ENCODE measurements at regions not wholly inside any gene's neighbourhood (a gene's known extent, or its start where the extent isn't known, plus 50 kb on each side); places are given as distances from the start of the nearest gene placed in this dataset.

GRCh38 chr5:6976971-6977370 is 263.7 kb downstream of the TENT4A start:
- DNase-seq (ENCODE audit: low spot score): no peak
- Histone ChIP-seq H3K9me3 (no peaks in the 10 kb centered on the region), H3K27me3 (replicated peaks; ENCODE audit: insufficient read depth) (no peaks in the 10 kb centered on the region), H3K4me1 (replicated peaks) (no peaks in the 10 kb centered on the region), H3K27ac (no peak overlapping the region), H3K36me3 (no peaks in the 10 kb centered on the region), H3K4me3 (no peak overlapping the region)
- WGBS: 64% methylated on average over 2 of the region's 2 CpGs
- intact Hi-C loops (cut with DNase I): no loop called here
- TF ChIP-seq POLR2AphosphoS5 (IDR thresholded peaks at IDR 0.05) (no peak), CTCF (IDR thresholded peaks at IDR 0.05) (no peak), POLR2A (IDR thresholded peaks at IDR 0.05) (no peak)

GRCh38 chr5:6979061-6979460 is 265.8 kb downstream of the TENT4A start:
- TF ChIP-seq POLR2A (IDR thresholded peaks at IDR 0.05) (no peak), CTCF (IDR thresholded peaks at IDR 0.05) (no peak), POLR2AphosphoS5 (IDR thresholded peaks at IDR 0.05) (no peak)

GRCh38 chr5:6989230-6989629 is 276.0 kb downstream of the TENT4A start:
- Histone ChIP-seq H3K4me1 (replicated peaks) (no peaks in the 10 kb centered on the region), H3K36me3 (no peaks in the 10 kb centered on the region), H3K4me3 (no peak overlapping the region), H3K27me3 (replicated peaks; ENCODE audit: insufficient read depth) (no peaks in the 10 kb centered on the region), H3K27ac (no peak overlapping the region), H3K9me3 (no peaks in the 10 kb centered on the region)
- intact Hi-C loops (cut with DNase I): no loop called here
- WGBS: 68% methylated on average over 6 of the region's 6 CpGs
- DNase-seq (ENCODE audit: low spot score): no peak
- TF ChIP-seq CTCF (IDR thresholded peaks at IDR 0.05) (no peak), POLR2A (IDR thresholded peaks at IDR 0.05) (no peak), POLR2AphosphoS5 (IDR thresholded peaks at IDR 0.05) (no peak)

More at GRCh38 chr5:6979061-6979460, 265.8 kb downstream of the TENT4A start:
- intact Hi-C loops (cut with DNase I): no loop called here
- H3K27me3 ChIP-seq (replicated peaks; ENCODE audit: insufficient read depth): no peaks in the 10 kb centered on the region
- H3K4me1 ChIP-seq (replicated peaks): no peaks in the 10 kb centered on the region
- no peaks in the 10 kb centered on the region for H3K9me3 ChIP-seq
- no peaks in the 10 kb centered on the region for H3K36me3 ChIP-seq
- no peak for DNase-seq (ENCODE audit: low spot score)
- H3K4me3 ChIP-seq: no peak overlapping the region
- H3K27ac ChIP-seq: no peak overlapping the region

GRCh38 chr5:6994097-6994496 is 280.9 kb downstream of the TENT4A start:
- intact Hi-C loops (cut with DNase I): no loop called here
- Histone ChIP-seq H3K27me3 (replicated peaks; ENCODE audit: insufficient read depth) (no peaks in the 10 kb centered on the region), H3K4me1 (replicated peaks) (no peaks in the 10 kb centered on the region), H3K9me3 (no peaks in the 10 kb centered on the region), H3K4me3 (no peak overlapping the region), H3K27ac (no peak overlapping the region), H3K36me3 (no peaks in the 10 kb centered on the region)
- 100% methylated on average over 1 of the region's 1 CpG for WGBS
- no peak for DNase-seq (ENCODE audit: low spot score)
- TF ChIP-seq CTCF (IDR thresholded peaks at IDR 0.05) (no peak), POLR2AphosphoS5 (IDR thresholded peaks at IDR 0.05) (no peak), POLR2A (IDR thresholded peaks at IDR 0.05) (no peak)

- DNase-seq (ENCODE audit: low spot score): no peak
- Histone ChIP-seq H3K4me1 (replicated peaks) (no peaks in the 10 kb centered on the region), H3K9me3 (no peaks in the 10 kb centered on the region), H3K27ac (no peak overlapping the region), H3K27me3 (replicated peaks; ENCODE audit: insufficient read depth) (no peaks in the 10 kb centered on the region), H3K36me3 (no peaks in the 10 kb centered on the region), H3K4me3 (no peak overlapping the region)
- TF ChIP-seq CTCF (IDR thresholded peaks at IDR 0.05) (no peak), POLR2AphosphoS5 (IDR thresholded peaks at IDR 0.05) (no peak), POLR2A (IDR thresholded peaks at IDR 0.05) (no peak)
- intact Hi-C loops (cut with DNase I): no loop called here
- WGBS: 84% methylated on average over 2 of the region's 2 CpGs
Measured at GRCh38 chr5:6995115-6995514, 281.9 kb downstream of the TENT4A start.

All from prostate gland (tissue), 2 donors.